ENCODE measurements at regions not wholly inside any gene's neighbourhood (a gene's known extent, or its start where the extent isn't known, plus 50 kb on each side); places are given as distances from the start of the nearest gene placed in this dataset.
"Not testable (repeated sequence)": the region's sequence is repeated elsewhere in the genome, so short reads cannot be mapped to it uniquely, and the experiment has no call there.

DNA sequence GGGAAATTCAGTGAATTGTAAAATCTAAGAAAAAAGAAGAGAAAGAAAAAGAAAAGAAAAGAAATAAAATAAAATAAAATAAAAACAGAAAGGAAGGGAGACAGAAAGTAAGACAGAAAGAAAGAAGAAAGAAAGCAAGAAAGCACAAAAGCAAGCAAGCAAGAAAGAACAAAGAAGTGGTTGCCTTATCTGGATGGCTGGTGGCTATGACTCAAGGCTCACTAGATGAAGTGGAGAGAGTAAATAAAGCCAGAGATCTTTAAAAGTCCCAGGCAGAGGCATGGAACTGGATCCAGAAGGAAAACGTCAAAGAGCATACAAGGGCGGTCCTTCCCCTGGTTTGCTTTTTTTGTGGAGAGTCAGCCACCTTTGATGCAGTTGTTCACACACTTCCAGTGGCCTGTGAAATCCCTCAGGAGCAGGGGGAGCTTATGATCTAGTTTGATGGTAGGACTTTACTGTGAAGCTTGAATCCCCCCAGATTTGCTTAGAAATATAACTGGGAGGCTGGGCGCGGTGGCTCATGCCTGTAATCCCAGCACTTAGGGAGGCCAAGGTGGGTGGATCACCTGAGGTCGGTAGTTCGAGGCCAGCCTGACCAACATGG is 176.7 kb upstream of the HMHB1 start:
- H3K27ac ChIP-seq: no peak overlapping the region
- DNase-seq (no peak), ATAC-seq (no peak)
- intact Hi-C loops (cut with DNase I): no loop called here
- no peak overlapping the region for H3K4me3 ChIP-seq
- WGBS, 2 donors: 80 to 83% methylated on average over 4 to 6 of the region's 6 CpGs
- H3K9me3 ChIP-seq: no peaks in the 10 kb centered on the region
- no peaks in the 10 kb centered on the region for H3K36me3 ChIP-seq (replicated peaks in 1 of 2; ENCODE audit: insufficient read depth in 1 of 2, low read depth in 2 of 2)
- no peaks in the 10 kb centered on the region for H3K27me3 ChIP-seq
- TF ChIP-seq, protein P1, sequence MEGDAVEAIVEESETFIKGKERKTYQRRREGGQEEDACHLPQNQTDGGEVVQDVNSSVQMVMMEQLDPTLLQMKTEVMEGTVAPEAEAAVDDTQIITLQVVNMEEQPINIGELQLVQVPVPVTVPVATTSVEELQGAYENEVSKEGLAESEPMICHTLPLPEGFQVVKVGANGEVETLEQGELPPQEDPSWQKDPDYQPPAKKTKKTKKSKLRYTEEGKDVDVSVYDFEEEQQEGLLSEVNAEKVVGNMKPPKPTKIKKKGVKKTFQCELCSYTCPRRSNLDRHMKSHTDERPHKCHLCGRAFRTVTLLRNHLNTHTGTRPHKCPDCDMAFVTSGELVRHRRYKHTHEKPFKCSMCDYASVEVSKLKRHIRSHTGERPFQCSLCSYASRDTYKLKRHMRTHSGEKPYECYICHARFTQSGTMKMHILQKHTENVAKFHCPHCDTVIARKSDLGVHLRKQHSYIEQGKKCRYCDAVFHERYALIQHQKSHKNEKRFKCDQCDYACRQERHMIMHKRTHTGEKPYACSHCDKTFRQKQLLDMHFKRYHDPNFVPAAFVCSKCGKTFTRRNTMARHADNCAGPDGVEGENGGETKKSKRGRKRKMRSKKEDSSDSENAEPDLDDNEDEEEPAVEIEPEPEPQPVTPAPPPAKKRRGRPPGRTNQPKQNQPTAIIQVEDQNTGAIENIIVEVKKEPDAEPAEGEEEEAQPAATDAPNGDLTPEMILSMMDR (IDR thresholded peaks at IDR 0.05): no peak
- no peak for TF ChIP-seq POLR2A (IDR thresholded peaks at IDR 0.05)
- no peaks in the 10 kb centered on the region for H3K4me1 ChIP-seq

DNA sequence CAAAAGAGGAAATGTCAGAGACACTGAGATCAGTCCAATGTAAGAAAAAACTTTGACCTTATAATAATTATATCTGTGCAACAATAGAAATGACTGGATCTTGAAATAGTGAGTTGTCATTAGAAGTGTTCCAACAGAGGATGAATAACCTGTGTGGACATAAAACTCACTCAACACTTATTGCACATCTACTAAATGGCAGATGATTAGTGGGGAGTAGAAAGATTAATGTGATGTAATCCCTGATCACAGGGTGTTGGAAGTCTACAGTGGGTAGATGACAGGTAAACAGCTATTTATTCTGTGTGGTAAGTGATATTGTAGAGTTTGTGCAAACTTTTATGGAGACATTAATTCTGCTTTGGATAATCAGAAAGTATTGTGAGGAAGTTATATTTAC is 177.3 kb upstream of the HMHB1 start:
- H3K9me3 ChIP-seq: no peaks in the 10 kb centered on the region
- TF ChIP-seq, protein P1 (IDR thresholded peaks at IDR 0.05): no peak
- TF ChIP-seq POLR2A (IDR thresholded peaks at IDR 0.05): no peak
- intact Hi-C loops (cut with DNase I): no loop called here
- peaks cover 3% of the 10 kb centered on the region for H3K4me1 ChIP-seq
- DNase-seq (no peak), ATAC-seq (no peak)
- no peaks in the 10 kb centered on the region for H3K36me3 ChIP-seq (replicated peaks in 1 of 2; ENCODE audit: insufficient read depth in 1 of 2, low read depth in 2 of 2)
- H3K27me3 ChIP-seq: no peaks in the 10 kb centered on the region
- H3K27ac ChIP-seq: no peak overlapping the region
- no peak overlapping the region for H3K4me3 ChIP-seq

DNA sequence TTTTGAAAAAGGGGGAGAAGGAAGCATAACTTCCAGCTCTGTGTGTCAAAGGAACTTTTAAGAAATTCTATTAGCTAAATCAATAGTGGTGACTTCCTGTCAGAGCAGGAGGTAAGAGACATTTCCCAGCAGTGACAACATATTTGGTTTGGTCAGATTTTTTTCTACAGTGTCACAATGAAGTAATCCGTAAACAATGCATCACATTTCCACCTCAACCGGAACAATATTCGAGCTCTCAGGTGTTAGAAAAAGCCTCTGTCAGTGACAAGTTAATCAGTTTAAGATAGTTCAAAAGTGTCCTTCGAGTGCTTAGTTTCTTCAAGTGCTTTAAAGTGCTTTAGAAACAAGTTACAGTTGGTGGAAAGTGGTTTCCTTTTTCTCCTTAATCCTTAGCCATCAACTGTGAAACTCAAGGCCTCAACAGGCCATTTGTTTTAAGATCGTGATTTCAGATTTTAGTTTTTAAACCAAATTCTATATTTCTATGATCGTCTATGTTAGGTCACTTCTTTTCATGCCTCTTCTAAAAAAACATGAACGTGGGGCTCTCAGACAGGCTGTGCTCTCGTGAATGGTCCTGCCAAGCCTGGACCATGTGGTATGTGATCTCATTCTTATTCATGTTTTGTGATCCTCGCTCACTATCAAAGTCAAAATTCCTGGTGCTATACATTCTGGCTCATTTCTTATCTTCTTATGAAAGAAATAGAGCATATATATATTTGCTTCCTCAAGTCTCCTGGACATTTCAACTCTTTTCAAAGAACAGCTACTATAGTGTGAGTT is 181.9 kb upstream of the HMHB1 start:
- Histone ChIP-seq H3K27ac (peak overlapping the region in 2 of 4 donors; percentile 24 to 49), H3K4me1 (peaks cover 8% of the 10 kb centered on the region), H3K9me3 (no peaks in the 10 kb centered on the region), H3K4me3 (no peak overlapping the region), H3K36me3 (replicated peaks in 1 of 2; ENCODE audit: insufficient read depth in 1 of 2, low read depth in 2 of 2) (no peaks in the 10 kb centered on the region), H3K27me3 (no peaks in the 10 kb centered on the region)
- 56 to 62% methylated on average over 9 of the region's 9 CpGs for WGBS, 2 donors
- intact Hi-C loops (cut with DNase I): no loop called here
- DNase-seq (no peak), ATAC-seq (peak; percentile 53)
- TF ChIP-seq, protein P1 (IDR thresholded peaks at IDR 0.05): no peak
- no peak for TF ChIP-seq POLR2A (IDR thresholded peaks at IDR 0.05)

DNA sequence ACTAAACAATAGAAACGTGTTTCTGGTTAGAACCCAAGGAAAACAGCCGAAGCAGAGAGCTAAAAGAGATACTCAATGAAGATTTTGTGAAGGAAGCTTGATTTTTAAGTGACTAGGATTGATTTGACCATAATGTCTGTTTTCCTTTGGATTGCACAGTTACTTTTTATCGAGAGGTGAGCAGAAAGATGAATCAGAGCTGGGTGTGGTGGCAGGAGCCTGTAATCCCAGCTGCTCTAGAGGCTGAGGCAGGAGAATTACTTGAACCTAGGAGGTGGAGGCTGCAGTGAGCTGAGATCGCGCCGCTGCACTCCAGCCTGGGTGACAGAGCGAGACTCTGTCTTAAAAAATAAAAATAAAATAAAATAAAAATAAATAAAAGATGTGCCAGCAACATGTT is 186.9 kb upstream of the HMHB1 start:
- H3K27me3 ChIP-seq; H3K36me3 ChIP-seq (replicated peaks in 1 of 2; ENCODE audit: insufficient read depth in 1 of 2, low read depth in 2 of 2); H3K9me3 ChIP-seq; H3K27ac ChIP-seq; DNase-seq; intact Hi-C loops (cut with DNase I); H3K4me1 ChIP-seq; H3K4me3 ChIP-seq; ATAC-seq: not testable (repeated sequence)
- WGBS, 2 donors: 74 to 81% methylated on average over 7 of the region's 7 CpGs

DNA sequence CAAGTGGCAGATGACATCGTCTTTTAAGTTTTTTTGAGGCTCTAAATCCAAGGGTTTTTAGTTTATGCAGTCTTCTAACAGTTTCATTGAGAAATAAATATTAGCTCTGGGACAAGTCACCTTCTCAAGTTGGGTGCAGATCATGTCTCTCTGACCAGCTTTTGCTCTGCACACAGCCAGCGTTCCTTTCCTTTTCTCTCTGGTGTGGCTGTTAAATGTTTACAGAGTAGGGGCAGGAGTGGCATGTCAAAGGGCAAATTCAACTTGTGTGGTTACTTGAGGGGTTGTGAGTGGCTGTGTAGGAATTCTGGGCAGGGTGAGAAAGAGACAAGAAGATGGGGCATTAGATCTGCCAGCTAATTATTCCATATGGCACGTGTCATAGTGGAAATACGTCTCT is 187.5 kb upstream of the HMHB1 start:
- DNase-seq (no peak), ATAC-seq (no peak)
- intact Hi-C loops (cut with DNase I): no loop called here
- Histone ChIP-seq H3K27me3 (no peaks in the 10 kb centered on the region), H3K4me1 (peaks cover 3% of the 10 kb centered on the region), H3K27ac (no peak overlapping the region), H3K4me3 (no peak overlapping the region), H3K36me3 (replicated peaks in 1 of 2; ENCODE audit: insufficient read depth in 1 of 2, low read depth in 2 of 2) (no peaks in the 10 kb centered on the region), H3K9me3 (no peaks in the 10 kb centered on the region)
- WGBS, 2 donors: 59 to 66% methylated on average over 4 of the region's 4 CpGs
- TF ChIP-seq POLR2A (IDR thresholded peaks at IDR 0.05): no peak
- TF ChIP-seq, protein P1 (IDR thresholded peaks at IDR 0.05): no peak

Data from body of pancreas (tissue), 4 donors.